Right lobe of liver (tissue), 4 donors: ENCODE measurements at regions not wholly inside any gene's neighbourhood (a gene's known extent, or its start where the extent isn't known, plus 50 kb on each side); places are given as distances from the start of the nearest gene placed in this dataset.

ENCODE experiments used
- CTCF ChIP-seq, 4 donors: fragments of 200-600 bp in 3 of 4; fragments of 450-650 bp in 1 of 4; IDR thresholded peaks; one replicate each; pipeline versions ENCODE4 v1.5.1 to v1.8.0; 2016 to 2022; ENCODE audit warnings: antibody characterized with exemption in 4 of 4, mild to moderate bottlenecking in 2 of 4
- POLR2A ChIP-seq: fragments of 450-650 bp; IDR thresholded peaks from one replicate; pipeline ENCODE4 v1.6.1; 2017; ENCODE audit warnings: antibody characterized with exemption, mild to moderate bottlenecking
- donor health status: DM: no; HTN: no; CAD: no.
- donor health status: DM: no; HTN: no; CAD: no.
- donor health status: DM: no; HTN: yes; CAD: no.

- TF ChIP-seq POLR2A = no peak
- TF ChIP-seq CTCF (IDR thresholded peaks at IDR 0.05) = no peak
Observed at GRCh38 chr12:90304231-90304630, 595.6 kb upstream of the ATP2B1 start.
